PFSK-1 (cell line): ENCODE measurements at regions not wholly inside any gene's neighbourhood (a gene's known extent, or its start where the extent isn't known, plus 50 kb on each side); places are given as distances from the start of the nearest gene placed in this dataset.

Source experiments
- FOXP2 ChIP-seq: optimal IDR thresholded peaks from 2 replicates; pipeline ENCODE3; 2011; ENCODE audit warnings: borderline replicate concordance, control low read depth, inconsistent platforms; ENCODE audit not compliant: insufficient read depth; ENCODE audit errors: extremely low read length, extremely low read depth
- POLR2AphosphoS5 ChIP-seq: IDR thresholded peaks from 2 replicates; pipeline ENCODE4 v1.6.1; 2012; ENCODE audit warnings: low read depth, mild to moderate bottlenecking, control low read depth, low read length, moderate library complexity
- REST ChIP-seq, 2 experiments: IDR thresholded peaks; 2 replicates each; pipeline versions ENCODE4 v1.6.1 to v1.8.0; 2011 to 2012; ENCODE audit warnings: low read depth in 2 of 2, low read length in 2 of 2, control low read depth in 1 of 2, inconsistent platforms in 1 of 2, mild to moderate bottlenecking in 1 of 2, moderate library complexity in 1 of 2; ENCODE audit not compliant: insufficient read depth in 1 of 2
- SIN3A ChIP-seq: IDR thresholded peaks from 2 replicates; pipeline ENCODE4 v1.6.1; 2012; ENCODE audit warnings: mild to moderate bottlenecking, low read length, moderate library complexity, borderline replicate concordance; ENCODE audit not compliant: insufficient read depth
- TAF1 ChIP-seq: IDR thresholded peaks from 2 replicates; pipeline ENCODE4 v1.6.1; 2012; ENCODE audit warnings: low read length, control low read depth, borderline replicate concordance; ENCODE audit not compliant: insufficient read depth

GRCh38 chr4:123343400-123344041, 53.1 kb upstream of the SPRY1 start:
- TF ChIP-seq TAF1, result no peak
- no peak for TF ChIP-seq POLR2AphosphoS5
- no peak for TF ChIP-seq REST (IDR thresholded peaks at IDR 0.05; ENCODE audit: insufficient read depth in 1 of 2, low read depth in 2 of 2, low read length in 2 of 2)
- no peak for TF ChIP-seq SIN3A
- no peak for TF ChIP-seq FOXP2
